H1 (cell line): ENCODE measurements at regions not wholly inside any gene's neighbourhood (a gene's known extent, or its start where the extent isn't known, plus 50 kb on each side); places are given as distances from the start of the nearest gene placed in this dataset.

Source experiments
- CTCF ChIA-PET: fragments of 300-600 bp; sonication (Branson Sonifier 250); formaldehyde crosslinking; loops from one replicate; lab custom pipeline; 2021; ENCODE audit not compliant: partially characterized antibody; lab: Charles Lee
- POLR2A ChIA-PET: fragments of 300-600 bp; sonication (Branson Sonifier 250); formaldehyde crosslinking; loops from one replicate; lab custom pipeline; 2021; ENCODE audit warnings: inconsistent platforms; ENCODE audit not compliant: partially characterized antibody; lab: Charles Lee
- DNase-seq, 2 experiments: peaks; one replicate each; pipeline versions ENCODE4 v3.0.0 to v3.0.0-alpha.2; 2010 to 2022; ENCODE audit warnings: low spot score in 2 of 2, low read depth in 1 of 2, mixed read lengths in 1 of 2
- FAIRE-seq: peaks from 2 replicates; lab custom pipeline; 2011; peaks lifted over from hg19 to GRCh38; lab: Jason Lieb, UNC
- H2AFZ ChIP-seq: 2 replicates; pipeline ENCODE4 v1.8.1; 2012; ENCODE audit warnings: low read length, inconsistent platforms
- H2AK5ac ChIP-seq: 2 replicates; pipeline ENCODE4 v1.6.1; 2013; ENCODE audit warnings: low read depth, low read length
- H2BK120ac ChIP-seq: replicated peaks from 2 replicates; pipeline ENCODE3; 2013; ENCODE audit warnings: low read depth, low read length, inconsistent platforms
- H2BK12ac ChIP-seq: 2 replicates; pipeline ENCODE4 v1.6.1; 2013; ENCODE audit warnings: low read depth, low read length
- H2BK15ac ChIP-seq: 2 replicates; pipeline ENCODE4 v1.6.1; 2013; ENCODE audit warnings: low read length
- H2BK20ac ChIP-seq: 2 replicates; pipeline ENCODE4 v1.6.1; 2013; ENCODE audit warnings: low read length
- H2BK5ac ChIP-seq: 2 replicates; pipeline ENCODE4 v1.6.1; 2013; ENCODE audit warnings: low read depth, low read length
- H3K14ac ChIP-seq: 2 replicates; pipeline ENCODE4 v1.6.1; 2013; ENCODE audit warnings: inconsistent platforms; ENCODE audit not compliant: insufficient read length
- H3K18ac ChIP-seq: 2 replicates; pipeline ENCODE4 v1.6.1; 2013; ENCODE audit warnings: low read length; ENCODE audit errors: extremely low read depth
- H3K23ac ChIP-seq: 2 replicates; pipeline ENCODE4 v1.6.1; 2013; ENCODE audit warnings: inconsistent platforms; ENCODE audit not compliant: insufficient read length
- H3K23me2 ChIP-seq: 2 replicates; pipeline ENCODE4 v1.6.1; 2013; ENCODE audit warnings: low read depth, low read length
- H3K27ac ChIP-seq: 2 replicates; pipeline ENCODE4 v1.6.1; 2011; ENCODE audit warnings: low read depth, low read length, inconsistent platforms
- H3K27me3 ChIP-seq, 4 experiments: replicated peaks in 1 of 4; 1 replicate in 1 of 4; 2 replicates in 3 of 4; pipeline versions ENCODE4 v1.6.1 to v1.8.1; 2011 to 2013; ENCODE audit warnings: low read length in 3 of 4, mild to moderate bottlenecking in 3 of 4, inconsistent platforms in 2 of 4, mixed read lengths in 2 of 4, moderate library complexity in 1 of 4; ENCODE audit not compliant: control insufficient read depth in 3 of 4, insufficient read depth in 3 of 4; ENCODE audit errors: extremely low read depth in 1 of 4
- H3K36me3 ChIP-seq, 4 experiments: 2 replicates each; pipeline versions ENCODE4 v1.6.1 to v1.8.1; 2011 to 2013; ENCODE audit warnings: mild to moderate bottlenecking in 4 of 4, low read length in 3 of 4, moderate library complexity in 2 of 4, control low read depth in 1 of 4, inconsistent platforms in 1 of 4; ENCODE audit not compliant: insufficient read depth in 4 of 4, control insufficient read depth in 2 of 4
- H3K4ac ChIP-seq: replicated peaks from 2 replicates; pipeline ENCODE3; 2013; ENCODE audit warnings: low read length, low read depth, mixed read lengths, inconsistent platforms; ENCODE audit not compliant: insufficient read length
- H3K4me1 ChIP-seq, 4 experiments: replicated peaks in 1 of 4; 1 replicate in 1 of 4; 2 replicates in 3 of 4; pipeline versions ENCODE4 v1.6.1 to v1.8.1; 2011 to 2013; ENCODE audit warnings: low read length in 3 of 4, inconsistent platforms in 2 of 4, mixed read lengths in 1 of 4; ENCODE audit not compliant: insufficient read depth in 4 of 4, control insufficient read depth in 3 of 4
- H3K4me2 ChIP-seq, 2 experiments: 2 replicates each; pipeline versions ENCODE4 v1.6.1 to v1.8.1; 2011 to 2013; ENCODE audit warnings: low read depth in 2 of 2, low read length in 2 of 2, control low read depth in 1 of 2, inconsistent platforms in 1 of 2, mild to moderate bottlenecking in 1 of 2; ENCODE audit not compliant: insufficient read depth in 1 of 2
- H3K4me3 ChIP-seq, 4 experiments: fragments of 200-600, 300-600 bp in 1 of 4; sonication (generic), shearing (Covaris generic), sonication (Bioruptor Twin) in 1 of 4; 2 replicates each; pipeline versions ENCODE4 v1.5.1 to v1.8.1; 2011 to 2016; ENCODE audit warnings: low read length in 4 of 4, low read depth in 3 of 4, control low read depth in 2 of 4, inconsistent platforms in 2 of 4, mild to moderate bottlenecking in 2 of 4, mixed read lengths in 1 of 4, moderate library complexity in 1 of 4; ENCODE audit not compliant: insufficient read depth in 2 of 4; ENCODE audit errors: extremely low read depth in 1 of 4
- H3K56ac ChIP-seq: replicated peaks from 2 replicates; pipeline ENCODE3; 2013; ENCODE audit warnings: low read depth, mild to moderate bottlenecking, mixed read lengths, low read length, inconsistent platforms; ENCODE audit not compliant: insufficient read length
- H3K79me1 ChIP-seq: 2 replicates; pipeline ENCODE4 v1.6.1; 2013; ENCODE audit warnings: low read depth, low read length, control low read depth
- H3K79me2 ChIP-seq, 2 experiments: 2 replicates each; pipeline versions ENCODE4 v1.6.1 to v1.8.1; 2012 to 2013; ENCODE audit warnings: low read length in 2 of 2, mild to moderate bottlenecking in 2 of 2, inconsistent platforms in 1 of 2; ENCODE audit not compliant: insufficient read depth in 2 of 2, control insufficient read depth in 1 of 2
- H3K9ac ChIP-seq, 4 experiments: replicated peaks in 1 of 4; 1 replicate in 1 of 4; 2 replicates in 3 of 4; pipeline versions ENCODE4 v1.6.1 to v1.8.1; 2011 to 2013; ENCODE audit warnings: low read depth in 3 of 4, low read length in 3 of 4, control low read depth in 2 of 4, mild to moderate bottlenecking in 2 of 4, moderate library complexity in 2 of 4, inconsistent platforms in 1 of 4; ENCODE audit errors: extremely low read depth in 1 of 4
- H3K9me3 ChIP-seq, 2 experiments: 2 replicates each; pipeline versions ENCODE4 v1.6.1 to v1.8.1; 2012 to 2013; ENCODE audit warnings: mild to moderate bottlenecking in 2 of 2, moderate library complexity in 2 of 2, control low read depth in 1 of 2, inconsistent platforms in 1 of 2, low read depth in 1 of 2, low read length in 1 of 2, mixed read lengths in 1 of 2; ENCODE audit not compliant: insufficient read depth in 2 of 2
- H4K20me1 ChIP-seq, 2 experiments: replicated peaks in 1 of 2; 2 replicates each; pipeline versions ENCODE3 to v1.8.1; 2011 to 2013; ENCODE audit warnings: inconsistent platforms in 2 of 2, low read length in 2 of 2, mild to moderate bottlenecking in 1 of 2; ENCODE audit not compliant: insufficient read depth in 2 of 2, control insufficient read depth in 1 of 2
- H4K5ac ChIP-seq: 2 replicates; pipeline ENCODE4 v1.6.1; 2013; ENCODE audit warnings: low read length, low read depth, mixed read lengths, inconsistent platforms; ENCODE audit not compliant: insufficient read length
- H4K8ac ChIP-seq: 2 replicates; pipeline ENCODE4 v1.8.0; 2013; ENCODE audit warnings: mild to moderate bottlenecking, moderate library complexity, low read length, inconsistent platforms; ENCODE audit not compliant: insufficient read depth; ENCODE audit errors: extremely low read depth
- H4K91ac ChIP-seq: replicated peaks from 2 replicates; pipeline ENCODE3; 2013; ENCODE audit warnings: low read length, mixed read lengths, inconsistent platforms; ENCODE audit not compliant: insufficient read length
- CTCF ChIP-seq, 3 experiments: IDR thresholded peaks; 1 replicate in 2 of 3; 2 replicates in 1 of 3; pipeline versions ENCODE4 v1.5.1 to v1.6.1; 2011; ENCODE audit warnings: low read length in 3 of 3, mild to moderate bottlenecking in 3 of 3, inconsistent platforms in 2 of 3, low read depth in 1 of 3, moderate library complexity in 1 of 3; ENCODE audit not compliant: insufficient read depth in 1 of 3; ENCODE audit errors: control extremely low read depth in 1 of 3
- EZH2 ChIP-seq: fragments of 200-600 bp; sonication (generic); IDR thresholded peaks from 2 replicates; pipeline ENCODE4 v1.7.1; 2012; ENCODE audit warnings: low read depth, mild to moderate bottlenecking, moderate library complexity, low read length, inconsistent platforms; ENCODE audit not compliant: severe bottlenecking
- POLR2AphosphoS5 ChIP-seq: IDR thresholded peaks from 2 replicates; pipeline ENCODE4 v1.6.1; 2011; ENCODE audit warnings: low read depth, low read length
- TBP ChIP-seq: IDR thresholded peaks from 2 replicates; pipeline ENCODE4 v1.6.1; 2011; ENCODE audit warnings: low read depth, low read length, improper control_type of control experiment
- WGBS, 2 experiments: shearing (Covaris generic) in 1 of 2; methylation state at CpG; one replicate each; pipeline versions ENCODE4 v1.1.6 to v1.1.7; 2013 to 2015; ENCODE audit warnings: low lambda C conversion rate in 2 of 2, mixed read lengths in 2 of 2, inconsistent platforms in 1 of 2, low coverage in 1 of 2, missing lambda C conversion rate in 1 of 2; ENCODE audit not compliant: insufficient replicate concordance in 2 of 2, insufficient coverage in 1 of 2, insufficient read length in 1 of 2; ENCODE audit errors: extremely low coverage in 1 of 2, missing lambda C conversion rate in 1 of 2; 5-methylcytosine and 5-hydroxymethylcytosine counted together

DNA sequence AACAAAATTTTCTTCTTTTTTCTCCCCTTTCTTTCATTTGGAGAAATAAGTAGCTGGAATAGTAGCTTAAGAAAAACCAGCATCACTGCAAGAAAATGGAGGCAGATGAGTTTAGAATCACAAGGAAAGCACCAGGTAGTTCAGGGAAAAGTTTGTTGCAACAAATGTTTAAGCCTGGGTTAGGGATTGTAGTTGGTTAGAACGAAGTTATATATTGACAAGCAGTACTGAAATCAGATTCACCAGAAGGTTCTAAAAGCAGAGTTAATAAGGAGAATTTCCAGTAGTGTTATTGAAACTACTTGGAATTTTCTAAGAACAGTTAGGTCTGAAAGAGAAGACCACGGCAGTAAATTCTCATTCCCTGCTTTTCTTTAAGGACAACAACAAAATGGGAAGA lies 70.2 kb downstream of the BMP2 start:
- H4K5ac ChIP-seq: no peak overlapping the region
- no peaks in the 10 kb centered on the region; the same call in 1 of the 2 replicates for H3K23me2 ChIP-seq
- FAIRE-seq (no peak), DNase-seq (no peak)
- H2BK15ac ChIP-seq: no peak overlapping the region
- H2BK12ac ChIP-seq: no peak overlapping the region
- H4K20me1 ChIP-seq: no peaks in the 10 kb centered on the region
- H3K18ac ChIP-seq: no peak overlapping the region
- H3K9me3 ChIP-seq: no peaks in the 10 kb centered on the region
- H3K56ac ChIP-seq: no peak overlapping the region
- no peak overlapping the region for H3K4me3 ChIP-seq
- H3K4me2 ChIP-seq: no peak overlapping the region
- ChIA-PET CTCF (interaction anchor here (0.6 to 2.0 kb wide), 8 partner anchors 8 to 225 kb away, joined by 3 to 7 read pairs (median 4); no protein-coding TSS in a partner anchor), POLR2A (no interaction called here)
- no peak overlapping the region for H4K8ac ChIP-seq
- no peaks in the 10 kb centered on the region for H3K79me1 ChIP-seq
- peaks cover 0 to 7% (median 1%) of the 10 kb centered on the region in 4 experiments; a peak in 1 of 7 replicates for H3K4me1 ChIP-seq
- WGBS, 2 experiments: 88% methylated on average over 2 of the region's 2 CpGs; no CpG with 5 or more reads in 1 of the 2 experiments
- H3K23ac ChIP-seq: no peak overlapping the region
- no peak overlapping the region for H3K9ac ChIP-seq
- no peaks in the 10 kb centered on the region for H3K27me3 ChIP-seq
- H3K4ac ChIP-seq: no peak overlapping the region
- no peak overlapping the region for H3K27ac ChIP-seq
- H3K36me3 ChIP-seq: no peaks in the 10 kb centered on the region
- H2AFZ ChIP-seq: no peak overlapping the region
- no peaks in the 10 kb centered on the region for H3K79me2 ChIP-seq
- no peak overlapping the region for H4K91ac ChIP-seq
- no peak overlapping the region for H2BK120ac ChIP-seq
- H2AK5ac ChIP-seq: no peak overlapping the region
- no peak overlapping the region for H3K14ac ChIP-seq
- no peak overlapping the region for H2BK5ac ChIP-seq
- no peak overlapping the region for H2BK20ac ChIP-seq
- TF ChIP-seq CTCF (IDR thresholded peaks at IDR 0.05; ENCODE audit: control extremely low read depth in 1 of 3, insufficient read depth in 1 of 3, low read depth in 1 of 3, low read length in 3 of 3) (no peak), TBP (no peak), EZH2 (no peak), POLR2AphosphoS5 (no peak)
